HCT116 (cell line): ENCODE measurements at regions not wholly inside any gene's neighbourhood (a gene's known extent, or its start where the extent isn't known, plus 50 kb on each side); places are given as distances from the start of the nearest gene placed in this dataset.

ENCODE experiments used
- EZH2 ChIP-seq: fragments of 200-600 bp; sonication (generic); IDR thresholded peaks from 2 replicates; pipeline ENCODE4 v1.6.1; 2017; ENCODE audit warnings: antibody characterized with exemption, mixed run types
- POLR2AphosphoS5 ChIP-seq: IDR thresholded peaks from 2 replicates; pipeline ENCODE4 v1.6.1; 2011; ENCODE audit warnings: mild to moderate bottlenecking, low read depth, low read length, moderate library complexity

- TF ChIP-seq EZH2 (no peak), POLR2AphosphoS5 (no peak)
Observed at GRCh38 chr18:24958001-24958400, 394.0 kb downstream of the ZNF521 start.
